ENCODE measurements at regions not wholly inside any gene's neighbourhood (a gene's known extent, or its start where the extent isn't known, plus 50 kb on each side); places are given as distances from the start of the nearest gene placed in this dataset.

DNA sequence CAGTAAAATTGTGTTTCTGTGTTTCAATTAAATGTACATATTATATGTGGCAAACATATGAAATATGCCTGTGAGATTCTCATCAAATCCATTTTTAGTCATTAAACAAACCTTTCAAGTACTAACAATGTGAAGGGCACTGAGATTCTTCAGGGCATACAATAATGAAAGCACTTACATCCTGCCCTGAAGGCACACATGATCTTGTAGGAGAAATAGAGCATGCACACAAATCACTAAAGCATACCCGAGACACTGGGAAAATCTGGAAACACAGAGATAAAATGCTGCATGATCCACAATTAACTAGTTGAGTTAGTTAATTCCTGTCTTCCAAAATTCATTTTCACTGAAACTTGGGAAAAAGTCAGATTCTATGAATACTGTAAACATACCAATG lies 810.5 kb upstream of the NECTIN3 start:
- no peak for DNase-seq (ENCODE audit: low spot score in 2 of 2)
- ATAC-seq (ENCODE audit: low read depth), result no peak
- Mint-ChIP-seq H3K4me1 (no peaks in the 10 kb centered on the region), H3K9me3 (peaks cover 3% of the 10 kb centered on the region), H3K27ac (no peak overlapping the region), H3K27me3 (no peaks in the 10 kb centered on the region), H3K36me3 (no peaks in the 10 kb centered on the region), H3K4me3 (no peak overlapping the region)

- Mint-ChIP-seq H3K36me3 (no peaks in the 10 kb centered on the region), H3K4me3 (no peak overlapping the region), H3K4me1 (no peaks in the 10 kb centered on the region), H3K27ac (no peak overlapping the region), H3K9me3 (no peaks in the 10 kb centered on the region), H3K27me3 (no peaks in the 10 kb centered on the region)
- ATAC-seq (ENCODE audit: low read depth) (no peak), DNase-seq (ENCODE audit: low spot score in 2 of 2) (no peak)
Observed at GRCh38 chr3:110262896-110263295, 808.7 kb upstream of the NECTIN3 start.

- Mint-ChIP-seq H3K4me1 (no peaks in the 10 kb centered on the region), H3K27me3 (no peaks in the 10 kb centered on the region), H3K36me3 (no peaks in the 10 kb centered on the region), H3K9me3 (peaks cover 2% of the 10 kb centered on the region), H3K27ac (no peak overlapping the region), H3K4me3 (no peak overlapping the region)
- ATAC-seq (ENCODE audit: low read depth), result no peak
- no peak for DNase-seq (ENCODE audit: low spot score in 2 of 2)
Observed at GRCh38 chr3:110265302-110265701, 806.3 kb upstream of the NECTIN3 start.

DNA sequence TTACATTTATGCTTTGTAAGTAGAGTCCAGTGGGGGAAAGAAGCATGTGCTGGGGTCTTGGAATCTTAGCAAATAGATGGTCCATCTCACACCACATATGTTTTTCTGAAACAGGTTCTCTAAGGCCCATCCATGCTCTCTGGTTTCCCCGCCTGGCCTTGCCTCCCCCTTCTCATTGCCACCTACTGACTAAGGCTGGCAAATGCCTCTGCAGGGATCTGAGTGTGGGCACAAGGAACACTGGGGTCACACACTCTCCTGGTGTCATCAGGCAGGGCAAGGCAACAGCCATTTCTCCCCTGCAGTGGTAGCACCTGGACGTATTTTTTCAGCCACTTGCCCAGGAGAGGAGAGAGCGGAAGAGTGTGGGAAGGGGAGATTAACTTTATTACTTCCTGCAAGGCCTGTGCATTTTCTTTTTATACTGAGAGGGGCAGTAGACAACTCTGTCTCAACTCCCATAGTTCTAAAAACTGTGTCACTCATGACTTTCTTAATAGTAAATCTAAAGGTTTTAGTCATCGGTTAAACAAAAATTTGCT lies 804.2 kb upstream of the NECTIN3 start:
- Mint-ChIP-seq H3K9me3 (peaks cover 2% of the 10 kb centered on the region), H3K4me1 (no peaks in the 10 kb centered on the region), H3K36me3 (no peaks in the 10 kb centered on the region), H3K27ac (no peak overlapping the region), H3K27me3 (no peaks in the 10 kb centered on the region), H3K4me3 (no peak overlapping the region)
- ATAC-seq (ENCODE audit: low read depth) (no peak), DNase-seq (ENCODE audit: low spot score in 2 of 2) (no peak)

GRCh38 chr3:110272525-110272924 lies 799.1 kb upstream of the NECTIN3 start:
- H3K27me3 Mint-ChIP-seq, result no peaks in the 10 kb centered on the region
- no peaks in the 10 kb centered on the region for H3K4me1 Mint-ChIP-seq
- no peak overlapping the region for H3K4me3 Mint-ChIP-seq
- ATAC-seq (ENCODE audit: low read depth) (no peak), DNase-seq (ENCODE audit: low spot score in 2 of 2) (no peak)
- H3K36me3 Mint-ChIP-seq, result no peaks in the 10 kb centered on the region
- H3K27ac Mint-ChIP-seq, result no peak overlapping the region
- H3K9me3 Mint-ChIP-seq, result peaks cover 3% of the 10 kb centered on the region

DNA sequence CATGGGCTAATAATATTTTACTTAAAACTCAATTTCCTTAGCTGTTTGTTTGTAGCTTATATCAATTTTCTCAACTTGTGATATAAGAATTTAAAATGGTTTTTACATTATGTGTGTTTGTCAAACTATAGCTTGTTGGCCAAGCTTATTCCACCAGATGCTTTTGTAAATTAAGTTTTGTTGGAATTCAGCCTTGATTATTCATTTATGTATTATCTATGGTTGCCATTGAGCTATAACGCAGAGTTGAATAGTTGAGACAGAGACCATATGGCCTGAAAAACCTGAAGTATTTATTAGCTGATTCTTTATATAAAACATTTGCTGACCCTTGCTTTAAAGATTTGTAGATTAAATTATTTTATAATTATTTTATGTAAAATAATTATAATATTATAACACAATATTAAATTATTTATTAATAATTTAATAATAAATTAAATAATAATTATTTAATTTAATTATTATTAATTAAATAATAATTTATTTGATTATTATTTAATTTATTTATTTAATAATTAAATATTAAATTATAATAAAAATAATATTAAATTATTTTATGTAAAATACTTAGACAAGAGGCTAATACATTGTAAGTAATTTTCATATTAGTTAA lies 779.6 kb upstream of the NECTIN3 start:
- Mint-ChIP-seq H3K9me3 (peaks cover 8% of the 10 kb centered on the region), H3K27ac (no peak overlapping the region), H3K4me1 (no peaks in the 10 kb centered on the region), H3K4me3 (no peak overlapping the region), H3K27me3 (no peaks in the 10 kb centered on the region), H3K36me3 (no peaks in the 10 kb centered on the region)
- DNase-seq (ENCODE audit: low spot score in 2 of 2) (no peak), ATAC-seq (ENCODE audit: low read depth) (no peak)

DNA sequence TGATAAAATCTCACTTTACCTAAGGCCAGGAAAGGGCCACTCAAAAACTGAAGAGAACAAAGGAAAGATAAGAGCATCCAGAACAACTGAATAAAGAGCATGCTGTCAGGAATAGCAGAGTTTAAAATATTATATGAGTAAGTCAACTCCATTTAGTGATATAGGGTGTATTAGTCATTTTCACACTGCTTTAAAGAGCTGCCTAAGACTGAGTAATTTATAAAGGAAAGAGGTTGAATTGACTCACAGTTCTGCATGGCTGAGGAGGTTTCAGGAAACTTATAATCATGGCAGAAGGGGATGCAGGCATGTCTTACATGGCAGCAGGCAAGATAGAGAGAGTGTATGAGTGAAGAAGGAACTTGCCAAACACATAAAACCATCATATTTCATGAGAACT lies 778.0 kb upstream of the NECTIN3 start:
- Mint-ChIP-seq H3K4me3 (no peak overlapping the region), H3K9me3 (peaks cover 8% of the 10 kb centered on the region), H3K4me1 (no peaks in the 10 kb centered on the region), H3K36me3 (no peaks in the 10 kb centered on the region), H3K27ac (no peak overlapping the region), H3K27me3 (no peaks in the 10 kb centered on the region)
- DNase-seq (ENCODE audit: low spot score in 2 of 2) (no peak), ATAC-seq (ENCODE audit: low read depth) (no peak)

GRCh38 chr3:110296885-110297284 lies 774.7 kb upstream of the NECTIN3 start:
- no peak overlapping the region for H3K27ac Mint-ChIP-seq
- no peaks in the 10 kb centered on the region for H3K4me1 Mint-ChIP-seq

DNA sequence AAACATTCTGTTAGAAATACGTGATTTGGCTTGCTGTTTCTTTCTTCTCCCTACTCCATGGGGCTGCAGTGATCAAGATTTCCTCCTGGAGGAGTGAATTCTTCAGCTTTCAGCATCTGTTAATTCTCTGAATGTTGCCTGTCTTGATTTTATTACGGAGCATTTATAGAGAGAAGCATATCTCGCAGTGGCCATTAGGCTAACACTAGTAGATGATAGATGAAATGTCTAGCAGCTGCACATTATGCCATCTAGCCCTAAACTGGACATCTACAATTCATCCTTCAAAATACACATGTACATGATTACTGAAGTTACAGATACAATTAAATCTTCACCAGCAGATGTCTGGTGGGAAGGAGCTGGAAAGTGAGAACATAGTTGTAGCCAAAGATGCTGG lies 769.8 kb upstream of the NECTIN3 start:
- H3K9me3 Mint-ChIP-seq, result no peaks in the 10 kb centered on the region
- H3K4me3 Mint-ChIP-seq, result no peak overlapping the region
- ATAC-seq (ENCODE audit: low read depth) (no peak), DNase-seq (ENCODE audit: low spot score in 2 of 2) (no peak)
- H3K4me1 Mint-ChIP-seq, result no peaks in the 10 kb centered on the region
- H3K27ac Mint-ChIP-seq, result no peak overlapping the region
- no peaks in the 10 kb centered on the region for H3K36me3 Mint-ChIP-seq
- no peaks in the 10 kb centered on the region for H3K27me3 Mint-ChIP-seq

More at GRCh38 chr3:110296885-110297284, 774.7 kb upstream of the NECTIN3 start:
- no peaks in the 10 kb centered on the region for H3K36me3 Mint-ChIP-seq
- H3K4me3 Mint-ChIP-seq, result no peak overlapping the region
- DNase-seq (ENCODE audit: low spot score in 2 of 2) (no peak), ATAC-seq (ENCODE audit: low read depth) (no peak)
- peaks cover 6% of the 10 kb centered on the region for H3K9me3 Mint-ChIP-seq
- no peaks in the 10 kb centered on the region for H3K27me3 Mint-ChIP-seq

GRCh38 chr3:110307065-110307809 lies 764.4 kb upstream of the NECTIN3 start:
- no peaks in the 10 kb centered on the region for H3K36me3 Mint-ChIP-seq
- ATAC-seq (ENCODE audit: low read depth), result no peak
- H3K4me3 Mint-ChIP-seq, result no peak overlapping the region
- no peaks in the 10 kb centered on the region for H3K27me3 Mint-ChIP-seq
- no peak overlapping the region for H3K27ac Mint-ChIP-seq
- no peak for DNase-seq (ENCODE audit: low spot score in 2 of 2)
- H3K9me3 Mint-ChIP-seq, result no peaks in the 10 kb centered on the region
- no peaks in the 10 kb centered on the region for H3K4me1 Mint-ChIP-seq

DNA sequence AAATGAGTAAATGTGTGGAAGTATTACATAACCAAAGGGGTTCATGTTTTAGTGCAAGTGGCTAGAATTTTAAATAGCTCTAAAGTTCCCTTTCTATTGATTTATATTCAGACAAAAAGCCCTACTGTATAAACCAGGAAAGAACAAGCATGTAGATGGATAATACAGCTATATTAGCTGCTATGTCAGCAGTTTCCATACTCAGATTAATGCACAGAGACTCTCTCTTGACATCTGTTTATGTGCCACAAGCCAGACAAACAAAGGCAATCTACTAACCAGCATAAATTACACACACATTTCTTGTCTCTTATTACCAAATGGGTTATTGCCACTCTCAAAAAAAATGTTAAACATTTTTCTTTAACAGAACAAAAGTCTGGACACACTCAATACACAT lies 760.1 kb upstream of the NECTIN3 start:
- no peaks in the 10 kb centered on the region for H3K27me3 Mint-ChIP-seq
- no peaks in the 10 kb centered on the region for H3K4me1 Mint-ChIP-seq
- H3K4me3 Mint-ChIP-seq, result no peak overlapping the region
- H3K9me3 Mint-ChIP-seq, result no peaks in the 10 kb centered on the region
- H3K36me3 Mint-ChIP-seq, result no peaks in the 10 kb centered on the region
- ATAC-seq (ENCODE audit: low read depth), result no peak
- DNase-seq (ENCODE audit: low spot score in 2 of 2), result no peak
- H3K27ac Mint-ChIP-seq, result no peak overlapping the region

GRCh38 chr3:110314512-110315114 lies 757.0 kb upstream of the NECTIN3 start:
- no peaks in the 10 kb centered on the region for H3K9me3 Mint-ChIP-seq
- no peak overlapping the region for H3K4me3 Mint-ChIP-seq
- no peaks in the 10 kb centered on the region for H3K4me1 Mint-ChIP-seq
- no peaks in the 10 kb centered on the region for H3K27me3 Mint-ChIP-seq
- ATAC-seq (ENCODE audit: low read depth), result peak; percentile 47
- H3K36me3 Mint-ChIP-seq, result no peaks in the 10 kb centered on the region
- peak; percentile 25 to 29 for DNase-seq (ENCODE audit: low spot score in 2 of 2)
- no peak overlapping the region for H3K27ac Mint-ChIP-seq

GRCh38 chr3:110318108-110318507 lies 753.5 kb upstream of the NECTIN3 start:
- Mint-ChIP-seq H3K27me3 (no peaks in the 10 kb centered on the region), H3K4me1 (no peaks in the 10 kb centered on the region), H3K27ac (no peak overlapping the region), H3K36me3 (no peaks in the 10 kb centered on the region), H3K9me3 (no peaks in the 10 kb centered on the region), H3K4me3 (no peak overlapping the region)
- DNase-seq (ENCODE audit: low spot score in 2 of 2), result no peak
- no peak for ATAC-seq (ENCODE audit: low read depth)

DNA sequence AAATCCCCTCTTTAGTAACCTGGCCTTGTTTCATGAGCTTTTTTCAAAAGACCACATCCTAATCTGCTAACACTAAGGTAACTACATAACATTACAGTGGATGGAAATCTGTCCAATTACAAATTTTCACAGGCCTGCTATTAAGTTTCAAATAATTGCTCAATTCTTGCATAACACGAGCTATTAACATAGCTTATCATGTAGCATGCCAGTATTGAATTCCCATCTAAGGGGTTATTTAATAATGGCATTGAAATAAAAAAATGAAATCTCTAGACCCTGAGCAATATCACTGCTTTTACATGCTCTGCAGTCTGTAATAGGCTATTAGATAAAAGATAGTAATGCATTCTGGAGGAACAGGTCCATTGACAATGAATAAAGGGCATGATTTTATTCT lies 748.3 kb upstream of the NECTIN3 start:
- Mint-ChIP-seq H3K36me3 (no peaks in the 10 kb centered on the region), H3K27ac (no peak overlapping the region), H3K27me3 (no peaks in the 10 kb centered on the region), H3K4me3 (no peak overlapping the region), H3K9me3 (peaks cover 1% of the 10 kb centered on the region), H3K4me1 (no peaks in the 10 kb centered on the region)
- DNase-seq (ENCODE audit: low spot score in 2 of 2), result no peak
- ATAC-seq (ENCODE audit: low read depth), result no peak
